Transverse colon (tissue), 4 donors: ENCODE measurements at regions not wholly inside any gene's neighbourhood (a gene's known extent, or its start where the extent isn't known, plus 50 kb on each side); places are given as distances from the start of the nearest gene placed in this dataset.

Source experiments
- DNase-seq: peaks from one replicate; pipeline ENCODE4 v3.0.0-alpha.2; 2019
- H3K27ac ChIP-seq, 4 donors: fragments of 200-600 bp; sonication (generic); 2 replicates each; pipeline ENCODE4 v1.5.1; 2016 to 2018; ENCODE audit warnings: inconsistent platforms in 4 of 4
- H3K27me3 ChIP-seq: fragments of 200-600 bp; sonication (generic); 2 replicates; pipeline ENCODE4 v1.5.1; 2017; ENCODE audit warnings: inconsistent platforms
- H3K36me3 ChIP-seq, 4 donors: fragments of 200-600 bp; sonication (generic); 2 replicates each; pipeline ENCODE4 v1.5.1; 2017 to 2019; ENCODE audit warnings: inconsistent platforms in 4 of 4
- H3K4me1 ChIP-seq, 4 donors: fragments of 200-600 bp; sonication (generic); 2 replicates each; pipeline ENCODE4 v1.5.1; 2017 to 2020; ENCODE audit warnings: inconsistent platforms in 4 of 4
- H3K4me3 ChIP-seq, 4 donors: fragments of 200-600 bp; sonication (generic); 1 replicate in 1 of 4; 2 replicates in 3 of 4; pipeline versions ENCODE4 v1.5.1 to v1.6.1; 2017 to 2019; ENCODE audit warnings: inconsistent platforms in 4 of 4
- H3K9me3 ChIP-seq, 2 donors: fragments of 200-600 bp; sonication (generic); 2 replicates each; pipeline ENCODE4 v1.5.1; 2017 to 2019; ENCODE audit warnings: inconsistent platforms in 2 of 2
- EP300 ChIP-seq: sonication (generic); formaldehyde crosslinking; IDR thresholded peaks from one replicate; pipeline ENCODE4 v1.6.1; 2017; ENCODE audit warnings: antibody characterized with exemption, low read depth
- POLR2A ChIP-seq: fragments of 450-650 bp; IDR thresholded peaks from one replicate; pipeline ENCODE4 v1.6.1; 2016; ENCODE audit warnings: antibody characterized with exemption, mild to moderate bottlenecking, moderate library complexity
- POLR2AphosphoS5 ChIP-seq, 3 donors: sonication (generic); formaldehyde crosslinking; IDR thresholded peaks; one replicate each; pipeline ENCODE4 v1.6.1; 2016; ENCODE audit warnings: antibody characterized with exemption in 3 of 3
- WGBS, 2 donors: methylation state at CpG; one replicate each; pipeline ENCODE4 v1.1.5; 2018; ENCODE audit warnings: low coverage in 1 of 2; 5-methylcytosine and 5-hydroxymethylcytosine counted together
- in situ Hi-C, 4 donors: fragments of 200-750 bp; cut with MboI; loops; one replicate each; pipeline versions ENCODE4 v1.15.0 to v1.15.1; 2017; ENCODE audit warnings: low sequenced_read_pairs in 3 of 4, low pct_ligation_motif_present in 1 of 4, low pct_unique_long_range_greater_than_20kb in 1 of 4
- intact Hi-C: fragments of 100-400 bp; cut with DNase I; formaldehyde crosslinking; loops from one replicate; pipeline ENCODE4 v1.15.1; 2023; ENCODE audit warnings: low total_unique reads
- TF ChIP-seq, protein P1 (sequence below), 5 experiments: fragments of 200-600 bp in 3 of 5; fragments of 450-650 bp in 2 of 5; sonication (generic) in 3 of 5; IDR thresholded peaks; 1 replicate in 2 of 5; 2 replicates in 3 of 5; pipeline ENCODE4 v1.5.1; 2016 to 2017; ENCODE audit warnings: antibody characterized with exemption in 5 of 5, inconsistent platforms in 3 of 5, mild to moderate bottlenecking in 2 of 5, moderate library complexity in 1 of 5

DNA sequence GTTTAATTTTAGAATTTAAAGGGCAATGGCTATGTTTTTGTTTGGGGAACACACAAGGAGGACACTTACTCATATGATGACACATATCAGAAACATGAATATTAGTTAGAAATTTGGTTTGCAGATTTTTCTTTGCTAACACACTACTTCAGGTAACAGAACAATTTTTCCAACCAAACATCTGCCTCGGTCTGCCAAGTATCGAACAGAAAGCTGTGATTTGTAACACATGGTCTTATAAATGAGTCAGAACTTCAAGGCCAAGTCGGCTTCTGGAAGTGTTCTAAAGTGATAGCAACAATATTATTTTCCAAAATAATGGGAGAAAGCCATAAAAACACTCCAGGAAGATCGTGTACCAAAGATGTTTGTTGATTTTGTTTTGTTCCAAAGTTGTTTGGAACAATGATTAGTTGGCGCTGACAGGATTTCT, 75.9 kb upstream of the PMFBP1 start:
- in situ Hi-C loops: loop anchor here (10.0 to 25.0 kb wide), 2 partner anchors 214 to 217 kb away; no protein-coding TSS in a partner anchor
- Histone ChIP-seq H3K4me1 (no peaks in the 10 kb centered on the region), H3K4me3 (no peak overlapping the region), H3K9me3 (no peaks in the 10 kb centered on the region), H3K27me3 (no peaks in the 10 kb centered on the region), H3K36me3 (no peaks in the 10 kb centered on the region), H3K27ac (peak overlapping the region in 1 of 4 donors; percentile 21)
- 58 to 62% methylated on average over 5 of the region's 5 CpGs for WGBS, 2 donors
- intact Hi-C loops: no loop called here
- no peak for DNase-seq
- TF ChIP-seq POLR2AphosphoS5 (IDR thresholded peaks at IDR 0.05) (no peak), EP300 (no peak), POLR2A (no peak)
- TF ChIP-seq, protein P1, sequence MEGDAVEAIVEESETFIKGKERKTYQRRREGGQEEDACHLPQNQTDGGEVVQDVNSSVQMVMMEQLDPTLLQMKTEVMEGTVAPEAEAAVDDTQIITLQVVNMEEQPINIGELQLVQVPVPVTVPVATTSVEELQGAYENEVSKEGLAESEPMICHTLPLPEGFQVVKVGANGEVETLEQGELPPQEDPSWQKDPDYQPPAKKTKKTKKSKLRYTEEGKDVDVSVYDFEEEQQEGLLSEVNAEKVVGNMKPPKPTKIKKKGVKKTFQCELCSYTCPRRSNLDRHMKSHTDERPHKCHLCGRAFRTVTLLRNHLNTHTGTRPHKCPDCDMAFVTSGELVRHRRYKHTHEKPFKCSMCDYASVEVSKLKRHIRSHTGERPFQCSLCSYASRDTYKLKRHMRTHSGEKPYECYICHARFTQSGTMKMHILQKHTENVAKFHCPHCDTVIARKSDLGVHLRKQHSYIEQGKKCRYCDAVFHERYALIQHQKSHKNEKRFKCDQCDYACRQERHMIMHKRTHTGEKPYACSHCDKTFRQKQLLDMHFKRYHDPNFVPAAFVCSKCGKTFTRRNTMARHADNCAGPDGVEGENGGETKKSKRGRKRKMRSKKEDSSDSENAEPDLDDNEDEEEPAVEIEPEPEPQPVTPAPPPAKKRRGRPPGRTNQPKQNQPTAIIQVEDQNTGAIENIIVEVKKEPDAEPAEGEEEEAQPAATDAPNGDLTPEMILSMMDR (IDR thresholded peaks at IDR 0.05): no peak

DNA sequence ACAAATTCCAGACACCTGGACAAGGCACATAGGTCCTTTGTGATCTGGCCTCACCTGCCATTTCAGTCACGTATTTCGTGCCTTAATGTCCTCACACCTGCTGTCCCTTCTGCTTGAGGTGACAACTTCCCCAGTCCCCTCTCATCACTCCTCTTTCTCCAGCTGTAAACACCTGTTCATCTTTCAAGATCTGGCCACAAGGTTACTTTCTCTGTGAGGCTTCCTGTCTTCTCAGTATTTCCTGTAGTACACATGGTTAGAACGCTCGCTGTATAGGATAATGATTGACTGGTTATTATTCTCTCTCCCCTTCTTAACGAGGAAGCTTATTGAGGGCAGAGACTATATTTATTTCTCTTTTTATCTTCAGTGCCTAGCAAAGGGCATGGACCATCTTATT, 74.5 kb upstream of the PMFBP1 start:
- Histone ChIP-seq H3K4me1 (no peaks in the 10 kb centered on the region), H3K36me3 (no peaks in the 10 kb centered on the region), H3K4me3 (no peak overlapping the region), H3K27ac (no peak overlapping the region), H3K27me3 (no peaks in the 10 kb centered on the region), H3K9me3 (no peaks in the 10 kb centered on the region)
- no peak for DNase-seq
- TF ChIP-seq POLR2AphosphoS5 (IDR thresholded peaks at IDR 0.05): no peak
- TF ChIP-seq, protein P1 (IDR thresholded peaks at IDR 0.05): no peak
- TF ChIP-seq POLR2A: no peak
- no peak for TF ChIP-seq EP300
- 29 to 57% methylated on average over 3 to 5 of the region's 5 CpGs for WGBS, 2 donors
- in situ Hi-C loops: loop anchor here (10.0 to 25.0 kb wide), 2 partner anchors 216 to 218 kb away; no protein-coding TSS in a partner anchor
- intact Hi-C loops: no loop called here

DNA sequence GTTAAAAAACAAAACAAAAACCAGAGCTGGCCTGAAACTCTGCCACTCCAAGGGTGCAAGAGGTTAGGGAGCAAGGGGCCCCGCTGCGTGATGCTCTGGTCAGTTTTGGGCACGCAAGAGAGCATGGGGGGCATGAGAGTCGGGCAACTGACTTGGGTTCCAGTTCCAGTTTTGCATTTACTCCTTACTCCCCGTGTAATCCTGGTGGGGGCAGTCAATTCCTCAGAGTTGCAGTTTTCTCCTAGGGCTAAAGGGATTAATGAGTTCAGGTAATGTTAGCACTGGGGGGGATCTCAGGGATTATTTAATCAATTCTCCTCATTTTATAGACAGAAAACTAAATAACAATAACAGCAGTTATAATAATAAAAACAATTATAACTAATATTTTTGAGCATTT, 72.9 kb upstream of the PMFBP1 start:
- Histone ChIP-seq H3K27me3 (no peaks in the 10 kb centered on the region), H3K4me3 (no peak overlapping the region), H3K9me3 (no peaks in the 10 kb centered on the region), H3K36me3 (no peaks in the 10 kb centered on the region), H3K27ac (no peak overlapping the region), H3K4me1 (no peaks in the 10 kb centered on the region)
- intact Hi-C loops (no loop called here), in situ Hi-C loops (loop anchor here (10.0 to 25.0 kb wide), 2 partner anchors 217 to 220 kb away; no protein-coding TSS in a partner anchor)
- no peak for DNase-seq
- WGBS, 2 donors: 60 to 77% methylated on average over 1 to 5 of the region's 5 CpGs
- TF ChIP-seq POLR2AphosphoS5 (IDR thresholded peaks at IDR 0.05) (no peak), EP300 (no peak), POLR2A (no peak)
- TF ChIP-seq, protein P1 (IDR thresholded peaks at IDR 0.05): no peak

- no peak for DNase-seq
- no peak overlapping the region for H3K4me3 ChIP-seq
- in situ Hi-C loops: loop anchor here (10.0 to 25.0 kb wide), 2 partner anchors 219 to 221 kb away; no protein-coding TSS in a partner anchor
- intact Hi-C loops: no loop called here
- TF ChIP-seq EP300 (no peak), POLR2A (no peak), POLR2AphosphoS5 (IDR thresholded peaks at IDR 0.05) (no peak)
- TF ChIP-seq, protein P1 (IDR thresholded peaks at IDR 0.05): no peak
- no peaks in the 10 kb centered on the region for H3K27me3 ChIP-seq
- H3K4me1 ChIP-seq: no peaks in the 10 kb centered on the region
- WGBS, 2 donors: 83 to 85% methylated on average over 5 of the region's 5 CpGs
- H3K27ac ChIP-seq: no peak overlapping the region
- H3K9me3 ChIP-seq: no peaks in the 10 kb centered on the region
- H3K36me3 ChIP-seq: no peaks in the 10 kb centered on the region
Observed at GRCh38 chr16:72243621-72244020, 71.7 kb upstream of the PMFBP1 start.
